ENCODE measurements at regions not wholly inside any gene's neighbourhood (a gene's known extent, or its start where the extent isn't known, plus 50 kb on each side); places are given as distances from the start of the nearest gene placed in this dataset.
"Not testable (repeated sequence)": the region's sequence is repeated elsewhere in the genome, so short reads cannot be mapped to it uniquely, and the experiment has no call there.

- H3K4me1 ChIP-seq (ENCODE audit: control insufficient read depth in 1 of 2, low read depth in 2 of 2); H3K27ac ChIP-seq; DNase-seq (ENCODE audit: low spot score); H3K9me3 ChIP-seq; ATAC-seq (ENCODE audit: insufficient number of reproducible peaks, low FRiP score, low read depth); H3K4me3 ChIP-seq; H3K27me3 ChIP-seq (replicated peaks; ENCODE audit: insufficient read depth); H3K36me3 ChIP-seq: not testable (repeated sequence)
These were observed 55.7 kb upstream of the ARL17B start for GRCh38 chr17:46417261-46417660.

GRCh38 chr17:46414559-46414958, 53.0 kb upstream of the ARL17B start:
- DNase-seq (ENCODE audit: low spot score); H3K4me3 ChIP-seq; ATAC-seq (ENCODE audit: insufficient number of reproducible peaks, low FRiP score, low read depth); H3K27me3 ChIP-seq (replicated peaks; ENCODE audit: insufficient read depth); H3K27ac ChIP-seq; H3K9me3 ChIP-seq; H3K4me1 ChIP-seq (ENCODE audit: control insufficient read depth in 1 of 2, low read depth in 2 of 2); H3K36me3 ChIP-seq: not testable (repeated sequence)

GRCh38 chr17:46412156-46412555, 50.6 kb upstream of the ARL17B start:
- ATAC-seq (ENCODE audit: insufficient number of reproducible peaks, low FRiP score, low read depth); H3K4me1 ChIP-seq (ENCODE audit: control insufficient read depth in 1 of 2, low read depth in 2 of 2): not testable (repeated sequence)

GRCh38 chr17:46411172-46411852, 49.7 kb upstream of the ARL17B start:
- not testable (repeated sequence) for H3K9me3 ChIP-seq; H3K36me3 ChIP-seq; H3K4me3 ChIP-seq; DNase-seq (ENCODE audit: low spot score); H3K27ac ChIP-seq; ATAC-seq (ENCODE audit: insufficient number of reproducible peaks, low FRiP score, low read depth); H3K27me3 ChIP-seq (replicated peaks; ENCODE audit: insufficient read depth); H3K4me1 ChIP-seq (ENCODE audit: control insufficient read depth in 1 of 2, low read depth in 2 of 2)

More at GRCh38 chr17:46412156-46412555, 50.6 kb upstream of the ARL17B start:
- DNase-seq (ENCODE audit: low spot score); H3K9me3 ChIP-seq; H3K36me3 ChIP-seq; H3K4me3 ChIP-seq; H3K27me3 ChIP-seq (replicated peaks; ENCODE audit: insufficient read depth); H3K27ac ChIP-seq: not testable (repeated sequence)

Data from thoracic aorta (tissue), 2 donors.